Endothelial cell of umbilical vein (primary cell): ENCODE measurements at regions not wholly inside any gene's neighbourhood (a gene's known extent, or its start where the extent isn't known, plus 50 kb on each side); places are given as distances from the start of the nearest gene placed in this dataset.

Source experiments
- BruUV-seq: library from RNA; stranded (reverse); fragments of 400-500 nt; replicated peaks from 2 replicates; lab custom pipeline; 2021; lab: Mats Ljungman, UMichigan
- CTCF ChIA-PET: fragments of 300-600, 350-600 bp; sonication (Branson Sonifier 250); formaldehyde crosslinking; loops from one replicate; lab custom pipeline; 2021; ENCODE audit warnings: antibody characterized with exemption, inconsistent platforms; lab: Charles Lee
- POLR2A ChIA-PET: fragments of 300-600, 350-600 bp; sonication (Branson Sonifier 250); formaldehyde crosslinking; loops from one replicate; lab custom pipeline; 2021; ENCODE audit warnings: antibody characterized with exemption, inconsistent platforms; lab: Charles Lee
- DNase-seq: peaks from one replicate; pipeline ENCODE4 v3.0.0-alpha.2; 2011; ENCODE audit warnings: low read depth, low spot score
- FAIRE-seq: peaks from 2 replicates; lab custom pipeline; 2011; peaks lifted over from hg19 to GRCh38; lab: Jason Lieb, UNC
- H2AFZ ChIP-seq: 2 replicates; pipeline ENCODE4 v1.6.0; 2012; ENCODE audit warnings: low read depth, low read length, control low read depth, inconsistent platforms
- H3K27ac ChIP-seq: 2 replicates; pipeline ENCODE4 v1.5.1; 2011; ENCODE audit warnings: low read depth, mild to moderate bottlenecking, control low read depth, low read length, moderate library complexity; ENCODE audit not compliant: insufficient read depth
- H3K27me3 ChIP-seq, 2 experiments: 2 replicates each; pipeline versions ENCODE4 v1.6.0 to v1.6.1; 2011; ENCODE audit warnings: low read length in 2 of 2, mixed read lengths in 1 of 2; ENCODE audit not compliant: control insufficient read depth in 2 of 2, insufficient read depth in 2 of 2
- H3K36me3 ChIP-seq, 2 experiments: 2 replicates in 1 of 2; 3 replicates in 1 of 2; pipeline ENCODE4 v1.5.1; 2011; ENCODE audit warnings: low read length in 2 of 2, mild to moderate bottlenecking in 1 of 2, moderate library complexity in 1 of 2; ENCODE audit not compliant: control insufficient read depth in 2 of 2, insufficient read depth in 2 of 2; ENCODE audit errors: extremely low read depth in 1 of 2
- H3K4me1 ChIP-seq: 3 replicates; pipeline ENCODE4 v1.5.1; 2011; ENCODE audit warnings: mild to moderate bottlenecking, low read length; ENCODE audit not compliant: control insufficient read depth, insufficient read depth; ENCODE audit errors: extremely low read depth
- H3K4me2 ChIP-seq: 2 replicates; pipeline ENCODE4 v1.6.1; 2011; ENCODE audit warnings: low read length, control low read depth, mixed read lengths; ENCODE audit not compliant: insufficient read depth
- H3K4me3 ChIP-seq, 3 experiments: fragments of 200-600 bp in 1 of 3; sonication (generic), shearing (Covaris generic) in 1 of 3; replicated peaks in 1 of 3; 2 replicates each; pipeline ENCODE4 v1.5.1; 2011 to 2016; ENCODE audit warnings: control low read depth in 3 of 3, low read length in 3 of 3, mild to moderate bottlenecking in 2 of 3, inconsistent platforms in 1 of 3, low read depth in 1 of 3, moderate library complexity in 1 of 3; ENCODE audit not compliant: insufficient read depth in 1 of 3
- H3K79me2 ChIP-seq: 2 replicates; pipeline ENCODE4 v1.6.0; 2012; ENCODE audit warnings: low read length, inconsistent platforms; ENCODE audit not compliant: control insufficient read depth, insufficient read depth
- H3K9ac ChIP-seq: replicated peaks from 2 replicates; pipeline ENCODE3; 2011; ENCODE audit warnings: low read length, control low read depth; ENCODE audit not compliant: insufficient read depth; ENCODE audit errors: extremely low read depth
- H3K9me1 ChIP-seq: replicated peaks from 3 replicates; pipeline ENCODE4 v1.6.0; 2011; ENCODE audit warnings: mild to moderate bottlenecking, low read length; ENCODE audit not compliant: control insufficient read depth, insufficient read depth; ENCODE audit errors: extremely low read depth
- H3K9me3 ChIP-seq: replicated peaks from 2 replicates; pipeline ENCODE4 v1.5.1; 2012; ENCODE audit warnings: low read length, inconsistent platforms; ENCODE audit not compliant: control insufficient read depth, insufficient read depth
- H4K20me1 ChIP-seq: replicated peaks from 2 replicates; pipeline ENCODE3; 2011; ENCODE audit warnings: mild to moderate bottlenecking, low read length; ENCODE audit not compliant: control insufficient read depth, insufficient read depth; ENCODE audit errors: extremely low read depth
- CTCF ChIP-seq, 2 donors: IDR thresholded peaks; 1 replicate in 1 of 2; 2 replicates in 1 of 2; pipeline ENCODE4 v1.5.1; 2011; ENCODE audit warnings: low read length in 2 of 2, mild to moderate bottlenecking in 2 of 2, moderate library complexity in 2 of 2, control low read depth in 1 of 2, inconsistent platforms in 1 of 2, low read depth in 1 of 2; ENCODE audit not compliant: insufficient read depth in 1 of 2; ENCODE audit errors: extremely low read depth in 1 of 2
- EZH2 ChIP-seq: IDR thresholded peaks from 2 replicates; pipeline ENCODE4 v1.6.1; 2012; ENCODE audit warnings: borderline replicate concordance, low read depth, mild to moderate bottlenecking, moderate library complexity, low read length, inconsistent platforms; ENCODE audit not compliant: severe bottlenecking
- FOS ChIP-seq: IDR thresholded peaks from 2 replicates; pipeline ENCODE4 v1.6.1; 2011; ENCODE audit warnings: mild to moderate bottlenecking, low read length, moderate library complexity, borderline replicate concordance; ENCODE audit not compliant: insufficient read depth
- GATA2 ChIP-seq: IDR thresholded peaks from 2 replicates; pipeline ENCODE4 v1.7.0; 2011; ENCODE audit warnings: low read depth, mild to moderate bottlenecking, moderate library complexity, mixed read lengths, low read length; ENCODE audit not compliant: insufficient read length, insufficient read depth
- JUN ChIP-seq: IDR thresholded peaks from 2 replicates; pipeline ENCODE4 v1.6.1; 2011; ENCODE audit warnings: borderline replicate concordance, low read depth; ENCODE audit not compliant: insufficient read length, insufficient read depth
- MAX ChIP-seq: IDR thresholded peaks from 2 replicates; pipeline ENCODE4 v1.6.1; 2011; ENCODE audit not compliant: insufficient read depth, insufficient read length
- MYC ChIP-seq: IDR thresholded peaks from one replicate; pipeline ENCODE4 v1.6.1; 2011; ENCODE audit warnings: mild to moderate bottlenecking, low read depth, low read length
- POLR2A ChIP-seq: IDR thresholded peaks from 2 replicates; pipeline ENCODE4 v1.6.1; 2012; ENCODE audit warnings: low read depth, mild to moderate bottlenecking, control low read depth, low read length
- POLR2AphosphoS5 ChIP-seq: IDR thresholded peaks from 2 replicates; pipeline ENCODE4 v1.6.1; 2012; ENCODE audit warnings: low read depth, mild to moderate bottlenecking, control low read depth, low read length, moderate library complexity; ENCODE audit not compliant: insufficient read depth
- dilution Hi-C: fragments of 300-500 bp; cut with MboI; formaldehyde crosslinking; loops from one replicate; pipeline ENCODE4 v1.15.0; 2019; ENCODE audit warnings: low sequenced_read_pairs; ENCODE audit not compliant: extremely low pct_ligation_motif_present
- intact Hi-C: fragments of 100-400 bp; cut with micrococcal nuclease; formaldehyde crosslinking; loops from one replicate; pipeline ENCODE4 v1.10.0; 2022

- Histone ChIP-seq H3K27ac (no peak overlapping the region), H3K9me3 (no peaks in the 10 kb centered on the region), H3K9me1 (no peaks in the 10 kb centered on the region), H3K27me3 (no peaks in the 10 kb centered on the region), H4K20me1 (no peaks in the 10 kb centered on the region), H3K36me3 (no peaks in the 10 kb centered on the region), H2AFZ (no peak overlapping the region), H3K4me2 (no peak overlapping the region), H3K4me1 (peaks cover 40% of the 10 kb centered on the region), H3K4me3 (no peak overlapping the region), H3K79me2 (no peaks in the 10 kb centered on the region), H3K9ac (no peak overlapping the region)
- dilution Hi-C loops: no loop called here
- CTCF ChIA-PET: no interaction called here
- no peak for TF ChIP-seq MAX
- no peak for TF ChIP-seq CTCF (IDR thresholded peaks at IDR 0.05; ENCODE audit: extremely low read depth in 1 of 2, insufficient read depth in 1 of 2, low read depth in 1 of 2, low read length in 2 of 2)
- no peak for TF ChIP-seq MYC
- TF ChIP-seq POLR2AphosphoS5: no peak
- no peak for TF ChIP-seq GATA2
- no peak for TF ChIP-seq FOS
- TF ChIP-seq EZH2: no peak
- no peak for TF ChIP-seq JUN
- TF ChIP-seq POLR2A: no peak
- POLR2A ChIA-PET: no interaction called here
- no peak for DNase-seq
- intact Hi-C loops: loop anchor here (1.0 kb wide), 1 partner anchor 27 kb away; no protein-coding TSS in a partner anchor
- no TSS peak for BruUV-seq
- no peak for FAIRE-seq
These were observed 74.9 kb upstream of the WDR75 start for GRCh38 chr2:189366349-189366748.
